ENCODE measurements at regions not wholly inside any gene's neighbourhood (a gene's known extent, or its start where the extent isn't known, plus 50 kb on each side); places are given as distances from the start of the nearest gene placed in this dataset.

DNA sequence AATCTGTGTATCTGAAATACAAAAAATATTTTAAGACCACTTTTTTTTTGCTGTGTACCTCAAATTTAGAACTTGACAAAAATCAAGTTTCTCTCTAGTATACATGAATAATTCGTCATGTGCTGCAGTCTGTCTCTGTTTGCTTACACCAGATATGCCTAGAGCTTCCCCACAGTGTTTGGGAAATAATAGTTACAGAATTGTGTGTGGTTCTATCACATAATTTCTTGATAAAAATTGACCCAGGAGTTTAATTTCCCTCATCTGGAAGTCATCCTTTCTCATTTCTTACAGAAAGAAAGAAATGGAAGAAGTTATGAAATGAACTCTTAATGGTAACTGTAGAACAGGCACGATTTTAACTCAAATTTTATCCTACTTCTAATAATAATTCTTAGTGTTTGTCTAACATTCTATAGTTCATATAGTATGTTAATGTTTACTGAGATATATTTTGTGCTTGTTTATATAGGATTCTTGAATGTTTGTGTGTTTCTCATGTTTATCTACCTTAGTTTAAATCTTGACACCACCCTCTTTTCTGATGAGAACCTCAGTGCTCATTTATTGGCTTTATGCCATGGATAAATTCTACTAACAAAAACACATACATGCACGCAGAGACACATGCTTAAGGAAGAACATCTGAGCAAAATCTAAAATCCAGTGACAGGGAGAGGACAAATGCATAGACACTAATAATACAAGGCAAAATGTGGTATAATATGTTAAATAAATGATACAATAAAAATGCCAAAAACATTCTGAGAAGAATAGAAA, 61.4 kb upstream of the CTSC start:
- H3K4me3 ChIP-seq (ENCODE audit: low read depth, low read length): no peak overlapping the region
- DNase-seq (ENCODE audit: low read depth): no peak
- TF ChIP-seq, protein P1, sequence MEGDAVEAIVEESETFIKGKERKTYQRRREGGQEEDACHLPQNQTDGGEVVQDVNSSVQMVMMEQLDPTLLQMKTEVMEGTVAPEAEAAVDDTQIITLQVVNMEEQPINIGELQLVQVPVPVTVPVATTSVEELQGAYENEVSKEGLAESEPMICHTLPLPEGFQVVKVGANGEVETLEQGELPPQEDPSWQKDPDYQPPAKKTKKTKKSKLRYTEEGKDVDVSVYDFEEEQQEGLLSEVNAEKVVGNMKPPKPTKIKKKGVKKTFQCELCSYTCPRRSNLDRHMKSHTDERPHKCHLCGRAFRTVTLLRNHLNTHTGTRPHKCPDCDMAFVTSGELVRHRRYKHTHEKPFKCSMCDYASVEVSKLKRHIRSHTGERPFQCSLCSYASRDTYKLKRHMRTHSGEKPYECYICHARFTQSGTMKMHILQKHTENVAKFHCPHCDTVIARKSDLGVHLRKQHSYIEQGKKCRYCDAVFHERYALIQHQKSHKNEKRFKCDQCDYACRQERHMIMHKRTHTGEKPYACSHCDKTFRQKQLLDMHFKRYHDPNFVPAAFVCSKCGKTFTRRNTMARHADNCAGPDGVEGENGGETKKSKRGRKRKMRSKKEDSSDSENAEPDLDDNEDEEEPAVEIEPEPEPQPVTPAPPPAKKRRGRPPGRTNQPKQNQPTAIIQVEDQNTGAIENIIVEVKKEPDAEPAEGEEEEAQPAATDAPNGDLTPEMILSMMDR (IDR thresholded peaks at IDR 0.05; ENCODE audit: low read depth, low read length, missing control alignments): no peak

GRCh38 chr11:88398372-88398771, 60.8 kb upstream of the CTSC start:
- no peak overlapping the region for H3K4me3 ChIP-seq (ENCODE audit: low read depth, low read length)
- DNase-seq (ENCODE audit: low read depth): no peak
- TF ChIP-seq, protein P1 (IDR thresholded peaks at IDR 0.05; ENCODE audit: low read depth, low read length, missing control alignments): no peak

GRCh38 chr11:88390254-88390653, 52.7 kb upstream of the CTSC start:
- TF ChIP-seq, protein P1 (IDR thresholded peaks at IDR 0.05; ENCODE audit: low read depth, low read length, missing control alignments): no peak
- no peak overlapping the region for H3K4me3 ChIP-seq (ENCODE audit: low read depth, low read length)
- DNase-seq (ENCODE audit: low read depth): no peak

- no peak overlapping the region for H3K4me3 ChIP-seq (ENCODE audit: low read depth, low read length)
- TF ChIP-seq, protein P1 (IDR thresholded peaks at IDR 0.05; ENCODE audit: low read depth, low read length, missing control alignments): no peak
- DNase-seq (ENCODE audit: low read depth): no peak
These were observed 50.4 kb upstream of the CTSC start for GRCh38 chr11:88387957-88388356.
